Astrocyte of the spinal cord (primary cell): ENCODE measurements at regions not wholly inside any gene's neighbourhood (a gene's known extent, or its start where the extent isn't known, plus 50 kb on each side); places are given as distances from the start of the nearest gene placed in this dataset.

Experiments used
- DNase-seq: peaks from one replicate; pipeline ENCODE4 v3.0.0; 2011; ENCODE audit warnings: low read depth, low spot score
- H3K4me3 ChIP-seq: 2 replicates; pipeline ENCODE4 v1.5.1; 2011; ENCODE audit warnings: low read depth, mild to moderate bottlenecking, low read length, moderate library complexity
- in situ Hi-C: cut with HindIII; loops from 2 replicates; pipeline ENCODE4 v1.10.0; 2017; ENCODE audit warnings: low sequenced_read_pairs
- TF ChIP-seq, protein P1 (sequence below): IDR thresholded peaks from 2 replicates; pipeline ENCODE4 v1.5.1; 2012; ENCODE audit warnings: low read depth, mild to moderate bottlenecking, low read length, inconsistent platforms

DNA sequence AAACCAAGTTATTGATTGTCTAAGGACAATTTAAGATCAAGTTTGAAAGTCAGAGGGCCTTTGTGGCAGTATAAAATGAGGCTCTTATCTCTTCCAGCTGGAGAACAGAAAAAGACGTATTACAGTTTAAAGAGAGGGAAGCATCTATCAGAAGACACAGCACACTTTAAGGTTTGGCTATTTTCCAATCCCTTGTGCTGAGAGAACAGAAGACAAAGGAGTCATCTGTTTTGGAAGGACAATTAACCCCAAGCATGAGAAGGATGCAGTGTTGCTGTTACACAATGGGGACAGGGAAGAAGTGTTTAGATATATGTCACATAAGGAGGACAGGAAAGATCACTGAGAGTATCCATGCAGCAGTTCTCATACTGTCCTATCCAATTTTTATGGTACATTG is 1224.2 kb upstream of the SORCS1 start:
- no peak overlapping the region for H3K4me3 ChIP-seq
- DNase-seq = no peak
- in situ Hi-C loops = no loop called here
- TF ChIP-seq, protein P1, sequence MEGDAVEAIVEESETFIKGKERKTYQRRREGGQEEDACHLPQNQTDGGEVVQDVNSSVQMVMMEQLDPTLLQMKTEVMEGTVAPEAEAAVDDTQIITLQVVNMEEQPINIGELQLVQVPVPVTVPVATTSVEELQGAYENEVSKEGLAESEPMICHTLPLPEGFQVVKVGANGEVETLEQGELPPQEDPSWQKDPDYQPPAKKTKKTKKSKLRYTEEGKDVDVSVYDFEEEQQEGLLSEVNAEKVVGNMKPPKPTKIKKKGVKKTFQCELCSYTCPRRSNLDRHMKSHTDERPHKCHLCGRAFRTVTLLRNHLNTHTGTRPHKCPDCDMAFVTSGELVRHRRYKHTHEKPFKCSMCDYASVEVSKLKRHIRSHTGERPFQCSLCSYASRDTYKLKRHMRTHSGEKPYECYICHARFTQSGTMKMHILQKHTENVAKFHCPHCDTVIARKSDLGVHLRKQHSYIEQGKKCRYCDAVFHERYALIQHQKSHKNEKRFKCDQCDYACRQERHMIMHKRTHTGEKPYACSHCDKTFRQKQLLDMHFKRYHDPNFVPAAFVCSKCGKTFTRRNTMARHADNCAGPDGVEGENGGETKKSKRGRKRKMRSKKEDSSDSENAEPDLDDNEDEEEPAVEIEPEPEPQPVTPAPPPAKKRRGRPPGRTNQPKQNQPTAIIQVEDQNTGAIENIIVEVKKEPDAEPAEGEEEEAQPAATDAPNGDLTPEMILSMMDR = no peak

DNA sequence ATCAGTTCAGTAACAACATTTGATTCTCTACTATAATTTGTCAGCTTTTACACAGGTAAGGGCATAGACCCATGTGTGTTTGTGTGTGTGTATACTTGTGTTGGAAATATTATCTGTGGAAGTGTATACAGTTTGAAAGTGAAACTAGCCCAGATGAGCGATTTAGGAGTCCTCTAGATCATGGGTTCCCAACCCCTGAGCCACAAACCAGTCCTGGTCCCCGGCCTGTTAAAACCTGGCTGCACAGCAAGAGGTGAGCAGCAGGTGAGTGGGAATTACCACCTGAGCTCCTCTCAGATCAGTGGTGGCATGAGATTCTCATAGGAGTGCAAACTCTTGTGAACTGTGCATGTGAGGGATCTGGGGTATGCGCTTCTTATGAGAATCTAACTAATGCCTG is 1221.5 kb upstream of the SORCS1 start:
- H3K4me3 ChIP-seq = no peak overlapping the region
- DNase-seq = no peak
- in situ Hi-C loops = no loop called here
- TF ChIP-seq, protein P1 = no peak

- TF ChIP-seq, protein P1 = no peak
- no peak overlapping the region for H3K4me3 ChIP-seq
- in situ Hi-C loops = no loop called here
- DNase-seq = no peak
Observed at GRCh38 chr10:108384378-108384777, 1219.9 kb upstream of the SORCS1 start.

DNA sequence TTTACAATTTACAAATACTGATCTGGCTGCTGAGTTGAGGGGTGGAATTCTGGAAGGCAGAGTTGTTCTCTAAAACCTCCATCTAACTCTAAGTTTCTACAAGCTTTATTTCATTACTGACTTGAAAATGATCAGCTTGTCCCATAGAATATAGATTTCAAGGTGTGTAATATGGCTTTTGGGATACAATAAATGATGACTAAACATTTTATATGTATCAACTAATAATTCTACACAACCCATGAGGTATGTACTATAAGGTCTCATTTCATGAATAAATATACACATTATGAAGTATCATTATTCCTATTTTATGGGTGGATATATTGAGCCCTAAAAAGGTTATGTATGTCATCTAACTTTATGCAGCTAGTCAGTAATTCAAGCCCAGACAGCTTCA is 1214.3 kb upstream of the SORCS1 start:
- TF ChIP-seq, protein P1 = no peak
- no peak for DNase-seq
- in situ Hi-C loops = no loop called here
- no peak overlapping the region for H3K4me3 ChIP-seq

- in situ Hi-C loops = no loop called here
- no peak overlapping the region for H3K4me3 ChIP-seq
- DNase-seq = no peak
- TF ChIP-seq, protein P1 = no peak
Observed at GRCh38 chr10:108375691-108376090, 1211.2 kb upstream of the SORCS1 start.

GRCh38 chr10:108374991-108375390 is 1210.5 kb upstream of the SORCS1 start:
- TF ChIP-seq, protein P1 = no peak
- no peak overlapping the region for H3K4me3 ChIP-seq
- in situ Hi-C loops = no loop called here
- DNase-seq = no peak

GRCh38 chr10:108365541-108365940 is 1201.0 kb upstream of the SORCS1 start:
- DNase-seq = no peak
- TF ChIP-seq, protein P1 = no peak
- no peak overlapping the region for H3K4me3 ChIP-seq
- in situ Hi-C loops = no loop called here
